ENCODE measurements at regions not wholly inside any gene's neighbourhood (a gene's known extent, or its start where the extent isn't known, plus 50 kb on each side); places are given as distances from the start of the nearest gene placed in this dataset.

DNA sequence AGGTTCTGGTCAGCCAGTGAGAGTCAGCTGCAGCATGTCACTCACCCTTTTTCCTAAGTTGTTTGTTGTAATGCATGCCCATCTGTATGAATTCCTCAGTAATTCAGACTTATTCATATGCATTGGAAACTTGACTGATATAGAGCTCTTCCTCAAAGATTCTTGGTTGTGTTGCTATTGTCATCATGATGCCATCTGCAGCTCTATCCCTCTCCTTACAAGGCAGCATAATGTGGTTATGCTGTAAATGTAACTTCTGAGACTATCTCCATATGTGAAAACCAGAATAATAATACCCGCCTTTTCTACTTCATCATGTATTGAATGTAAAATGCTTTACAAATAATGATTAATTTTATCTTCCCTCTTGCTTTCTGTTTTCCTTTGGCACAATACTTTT is 252.6 kb upstream of the MTPN start:
- DNase-seq: no peak

- no peak for DNase-seq
Measured at GRCh38 chr7:136228171-136228570, 251.0 kb upstream of the MTPN start.

DNA sequence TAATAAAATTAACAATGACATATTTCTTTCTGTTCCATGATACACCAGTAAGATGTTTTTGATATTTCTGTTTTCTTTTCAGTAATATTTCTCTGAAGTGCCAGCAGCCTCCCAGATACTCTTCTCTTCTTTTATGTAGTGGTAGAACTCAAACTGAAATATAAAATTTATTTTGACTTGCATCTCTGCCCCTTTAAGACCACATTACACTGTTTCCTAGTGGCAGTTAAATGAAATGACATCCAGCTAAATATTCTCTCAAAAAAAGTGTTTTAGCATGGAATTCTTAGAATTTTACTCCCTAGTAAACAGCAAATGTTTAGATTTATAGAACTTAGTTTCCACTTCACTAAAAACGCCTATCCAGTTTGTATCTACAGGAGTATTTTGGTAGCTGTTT is 237.2 kb upstream of the MTPN start:
- no peak for DNase-seq

DNA sequence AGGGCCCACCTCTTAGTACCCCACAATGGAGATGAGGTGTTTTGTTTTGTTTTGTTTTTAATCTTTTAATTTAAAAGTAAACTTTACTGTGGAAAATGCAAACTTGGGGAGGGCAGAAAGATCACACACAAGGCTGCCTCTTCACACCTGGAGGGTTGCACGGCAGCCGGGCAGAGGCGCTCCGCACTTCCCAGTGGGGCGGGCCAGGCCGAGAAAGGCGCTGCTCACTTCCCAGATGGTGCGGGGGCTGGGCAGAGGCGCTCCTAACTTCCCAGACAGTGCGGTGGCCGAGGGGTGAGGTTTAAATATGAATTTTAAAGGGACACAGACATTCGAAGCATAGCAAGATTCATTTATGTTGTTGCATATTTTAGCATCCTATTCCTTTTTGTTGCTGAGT is 235.9 kb upstream of the MTPN start:
- no peak for DNase-seq

GRCh38 chr7:136210664-136211063 is 233.5 kb upstream of the MTPN start:
- no peak for DNase-seq

DNA sequence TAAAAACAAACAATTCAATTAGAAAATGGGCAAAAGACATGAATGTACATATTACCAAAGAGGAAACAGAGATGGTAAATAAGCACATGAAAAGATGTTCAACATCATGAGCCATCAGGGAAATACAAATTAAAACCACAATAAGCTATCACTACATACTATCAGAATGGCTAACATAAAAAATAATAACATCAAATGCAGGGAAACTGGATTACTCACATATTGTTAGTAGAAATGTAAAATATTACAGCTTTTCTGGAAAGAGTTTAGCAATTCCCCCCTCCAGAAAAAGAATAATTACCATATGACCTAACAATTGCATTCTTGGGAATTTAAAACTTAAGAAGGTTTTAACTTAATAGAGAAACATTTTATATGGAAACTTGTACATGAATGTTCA is 232.9 kb upstream of the MTPN start:
- no peak for DNase-seq

- DNase-seq: no peak
Measured at GRCh38 chr7:136205956-136206355, 228.8 kb upstream of the MTPN start.

DNA sequence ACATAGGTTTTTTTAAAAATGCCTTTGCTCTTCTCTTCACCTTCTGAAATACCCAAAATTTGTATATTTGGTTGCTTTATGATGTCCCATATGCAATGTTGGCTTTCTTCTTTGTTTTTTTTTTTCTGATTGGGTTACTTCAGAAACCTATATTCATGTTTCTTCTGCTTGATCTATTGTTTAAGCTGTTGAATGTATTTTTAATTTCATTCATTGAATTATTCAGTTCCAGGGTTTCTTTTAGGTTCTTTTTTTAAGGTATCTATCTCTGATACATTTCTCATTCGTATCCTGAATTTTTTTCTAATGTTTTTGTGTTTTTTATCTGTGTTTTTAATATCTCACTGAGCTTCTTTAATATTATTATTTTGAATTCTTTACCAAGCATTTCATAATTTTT is 221.0 kb upstream of the MTPN start:
- DNase-seq: no peak

DNA sequence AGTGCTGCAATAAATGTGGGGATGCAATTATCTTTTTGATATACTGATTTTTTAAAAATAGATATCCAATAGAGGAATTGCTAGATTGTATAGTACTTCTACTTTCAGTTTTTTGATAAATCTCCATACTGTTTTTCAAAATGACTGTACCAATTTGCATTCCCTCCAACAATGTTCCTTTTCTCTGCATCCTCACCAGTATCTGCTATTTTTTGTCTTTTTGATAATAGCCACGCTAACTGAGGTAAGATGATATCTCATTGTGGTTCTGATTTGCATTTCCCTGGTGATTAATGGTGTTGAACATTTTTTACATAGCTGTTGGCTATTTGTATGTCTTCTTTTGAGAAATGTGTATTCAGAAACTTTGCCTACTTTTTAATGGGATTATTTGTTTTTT is 217.7 kb upstream of the MTPN start:
- DNase-seq: no peak

DNA sequence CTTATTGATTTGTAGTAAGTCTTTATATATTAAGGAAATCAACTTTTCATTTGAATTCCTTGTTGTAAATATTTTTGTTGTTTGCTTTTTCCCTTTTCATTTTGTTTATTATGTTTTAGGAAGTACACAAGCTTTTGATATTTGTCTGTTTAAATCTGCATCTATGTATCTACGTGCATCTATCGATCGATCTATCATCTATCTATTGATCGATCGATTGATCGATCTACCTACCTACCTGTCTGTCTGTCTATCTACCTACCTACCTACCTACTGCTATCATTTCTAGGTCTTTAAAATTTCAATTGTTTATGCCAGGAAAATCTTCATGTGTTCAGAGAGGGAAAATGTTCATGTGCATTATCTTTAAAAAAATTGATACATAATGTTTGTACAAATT is 216.8 kb upstream of the MTPN start:
- DNase-seq: no peak

DNA sequence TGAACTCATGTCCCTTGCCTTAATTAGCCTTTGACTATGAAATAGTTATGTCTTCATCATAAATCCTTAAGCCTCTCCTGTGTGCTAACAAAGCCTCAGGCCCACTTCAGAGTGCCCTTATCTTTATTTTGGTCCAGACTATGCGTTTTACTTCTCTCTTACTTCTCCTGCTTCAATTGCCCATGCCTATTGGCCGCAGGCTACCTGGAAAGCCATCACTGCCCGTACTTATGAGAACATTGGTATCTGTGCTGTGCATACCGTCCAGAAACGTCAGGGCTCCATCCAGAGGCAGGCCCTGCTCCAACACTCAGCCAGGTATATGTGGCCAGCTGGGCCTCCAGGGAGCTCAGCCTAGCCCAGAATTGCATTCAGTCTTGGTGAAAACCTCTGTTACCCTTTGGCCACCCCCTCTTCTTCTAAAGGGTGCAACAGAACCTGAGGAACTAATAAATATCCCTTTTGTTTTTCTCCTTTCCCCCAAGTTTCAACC is 212.4 kb upstream of the MTPN start:
- no peak for DNase-seq

DNA sequence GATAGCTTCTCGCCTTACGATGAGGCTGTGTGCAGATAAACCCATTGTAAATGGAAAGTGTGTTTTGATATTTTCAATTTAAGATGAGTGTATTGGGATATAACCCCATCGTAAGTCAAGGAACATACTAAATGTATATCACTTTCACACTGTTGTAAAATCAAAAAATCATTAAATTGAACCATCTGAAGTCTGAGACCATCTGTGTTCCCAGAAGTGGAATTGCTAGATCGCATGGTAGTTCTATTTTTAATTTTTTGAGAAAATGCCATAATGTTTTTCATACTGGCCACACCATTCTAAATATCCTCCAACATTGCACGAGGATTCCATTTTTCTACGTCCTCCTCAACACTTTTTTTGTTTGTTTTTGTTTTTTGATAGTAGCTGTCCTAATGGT is 209.1 kb upstream of the MTPN start:
- no peak for DNase-seq

GRCh38 chr7:136184719-136185118 is 207.6 kb upstream of the MTPN start:
- DNase-seq: no peak

DNA sequence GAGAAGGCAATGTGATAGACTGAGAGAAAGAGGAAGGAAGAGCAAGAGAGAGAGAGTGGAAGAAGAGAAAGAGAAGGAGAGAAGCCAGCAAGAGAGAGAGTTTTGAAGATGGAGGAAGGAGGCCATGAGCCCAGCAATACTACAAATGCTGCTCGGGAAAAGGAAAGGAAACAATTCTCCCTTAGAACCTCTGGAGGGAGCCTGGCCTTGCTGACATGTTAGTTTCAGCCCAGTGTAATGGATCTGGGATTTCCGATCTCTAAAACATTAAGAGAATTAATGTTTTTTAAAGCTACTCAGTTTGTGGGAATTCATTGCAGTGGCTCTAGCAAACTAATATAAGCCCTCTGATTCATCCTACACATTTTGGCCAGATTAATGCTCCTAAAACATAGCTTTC is 206.8 kb upstream of the MTPN start:
- DNase-seq: no peak

- DNase-seq: no peak
Measured at GRCh38 chr7:136180984-136181383, 203.8 kb upstream of the MTPN start.

DNA sequence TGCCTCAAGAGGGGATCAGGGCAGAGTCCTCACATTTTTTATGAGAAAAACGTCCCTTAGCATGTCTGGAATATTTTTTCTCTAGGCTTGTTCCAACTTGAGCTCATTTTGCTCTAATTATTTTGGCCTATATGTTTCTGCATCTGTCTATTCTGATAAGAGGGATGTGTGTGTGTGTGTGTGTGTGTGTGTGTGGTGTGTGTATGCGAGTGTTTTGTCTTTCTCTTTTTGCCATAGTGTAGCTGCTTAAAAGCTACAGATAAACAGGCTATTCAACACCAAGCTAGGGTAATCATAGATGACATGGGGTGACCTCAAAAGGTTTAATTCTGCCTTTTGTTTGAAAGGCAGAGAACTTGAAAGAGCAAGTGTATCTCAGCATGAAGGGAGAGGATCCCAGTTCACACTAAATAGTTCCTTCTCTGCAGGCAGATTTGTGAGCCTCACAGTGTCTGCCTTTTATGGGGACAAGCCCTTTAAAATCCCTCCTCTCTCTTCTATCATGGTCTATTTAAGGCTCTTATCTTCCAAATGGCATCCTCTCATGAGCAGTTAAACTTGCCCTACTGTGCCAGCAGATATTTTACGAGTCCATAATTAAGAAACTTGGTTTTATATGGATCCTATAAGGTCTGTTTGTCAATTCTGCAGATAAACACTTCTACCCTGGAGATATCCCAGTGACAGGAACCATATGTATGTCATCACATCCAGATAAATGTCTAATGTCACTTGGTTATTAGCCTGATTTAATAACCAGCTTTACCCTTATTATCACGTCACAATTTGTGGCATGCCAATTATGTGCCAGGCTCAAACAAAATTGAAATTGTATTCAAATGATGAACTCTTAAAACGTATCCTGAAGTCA is 202.9 kb upstream of the MTPN start:
- DNase-seq: no peak

- DNase-seq: no peak
Measured at GRCh38 chr7:136179154-136179553, 202.0 kb upstream of the MTPN start.

DNA sequence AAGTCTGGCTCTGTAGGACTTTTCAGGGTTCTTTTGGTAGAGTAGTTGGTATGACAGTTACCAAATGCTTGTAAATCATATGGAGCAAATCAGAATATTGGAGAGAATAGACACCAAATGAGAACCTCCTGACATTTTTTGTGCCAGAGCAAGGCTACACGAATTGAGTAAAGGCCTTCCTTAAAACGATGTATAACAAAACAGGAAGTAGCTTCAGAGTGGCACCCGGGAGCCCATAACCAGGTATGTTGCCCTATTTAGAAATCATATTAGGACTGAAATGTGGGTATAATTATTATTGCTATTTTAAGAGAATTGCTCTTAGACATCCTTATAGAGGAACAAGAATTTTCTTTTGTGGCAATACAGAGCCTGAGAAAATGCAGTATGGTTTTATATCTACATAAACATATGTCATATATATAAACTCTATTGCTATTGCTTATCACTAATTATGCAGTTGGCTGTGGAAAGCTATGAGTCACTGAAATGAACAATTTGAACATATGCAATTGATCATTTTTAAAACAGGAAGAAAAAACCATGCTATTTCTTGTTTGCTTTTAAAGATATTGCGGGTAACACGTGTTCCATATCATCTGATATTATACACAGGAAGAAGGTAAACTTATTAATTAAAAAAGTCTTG is 197.4 kb upstream of the MTPN start:
- no peak for DNase-seq

GRCh38 chr7:136173874-136174273 is 196.7 kb upstream of the MTPN start:
- no peak for DNase-seq

GRCh38 chr7:136171233-136171632 is 194.1 kb upstream of the MTPN start:
- DNase-seq: no peak

DNA sequence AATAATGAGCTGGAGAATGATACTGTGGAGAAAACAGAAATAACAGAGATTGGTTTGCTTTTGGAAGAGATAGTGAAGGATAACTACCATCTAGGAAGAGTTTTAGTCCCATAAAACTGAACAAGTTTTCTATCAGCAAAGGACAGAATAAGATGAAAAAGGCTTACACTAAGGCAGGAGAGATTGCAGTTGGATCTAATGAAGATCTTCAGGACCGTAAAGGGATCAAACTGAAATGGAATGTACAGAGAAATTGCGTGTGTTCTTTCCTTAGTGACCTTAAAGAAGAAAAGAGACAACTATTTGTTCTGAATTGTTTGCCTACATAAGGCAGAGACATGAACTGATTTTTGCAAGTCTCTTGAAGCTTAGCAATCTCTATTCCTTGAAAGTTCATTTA is 191.7 kb upstream of the MTPN start:
- DNase-seq: no peak

DNA sequence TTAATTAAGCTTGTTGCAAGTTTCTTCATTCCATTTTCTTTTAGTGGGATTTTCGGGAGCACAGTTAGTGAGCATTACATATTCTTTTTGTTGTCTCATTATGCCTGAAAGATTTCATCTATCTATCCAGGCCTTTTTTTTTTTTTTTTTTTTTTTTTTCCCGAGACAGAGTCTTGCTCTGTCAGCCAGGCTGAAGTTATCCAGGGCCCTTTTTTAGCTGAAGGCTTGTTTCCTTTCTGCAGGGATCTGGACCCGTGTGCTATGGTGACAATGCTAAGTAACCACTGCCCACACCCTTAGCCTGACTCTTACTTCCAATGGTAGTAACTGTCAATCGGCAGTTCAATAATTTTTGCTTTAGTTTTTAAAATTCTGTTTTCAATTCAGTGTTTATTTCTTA is 190.8 kb upstream of the MTPN start:
- DNase-seq: no peak

DNA sequence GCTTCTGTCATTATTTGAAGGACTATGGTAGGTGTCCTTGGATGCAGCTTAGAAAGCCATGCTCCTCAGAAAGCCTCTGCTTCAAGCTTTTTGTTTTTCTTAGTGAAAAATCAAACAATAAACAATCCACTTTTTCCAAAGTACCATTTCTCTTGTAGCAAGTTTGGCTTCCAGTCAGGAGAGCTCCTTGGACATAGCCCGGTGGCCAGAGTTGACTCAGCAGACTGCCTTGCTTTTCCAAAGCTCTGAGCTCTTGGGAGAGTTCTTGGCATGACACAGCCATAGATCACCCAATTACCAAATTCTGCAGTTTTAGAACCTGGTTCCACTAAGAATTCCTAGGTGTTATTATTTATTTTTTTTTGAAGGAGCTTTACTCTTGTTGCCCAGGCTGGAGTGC is 189.4 kb upstream of the MTPN start:
- no peak for DNase-seq

- no peak for DNase-seq
Measured at GRCh38 chr7:136163340-136163801, 186.2 kb upstream of the MTPN start.

DNA sequence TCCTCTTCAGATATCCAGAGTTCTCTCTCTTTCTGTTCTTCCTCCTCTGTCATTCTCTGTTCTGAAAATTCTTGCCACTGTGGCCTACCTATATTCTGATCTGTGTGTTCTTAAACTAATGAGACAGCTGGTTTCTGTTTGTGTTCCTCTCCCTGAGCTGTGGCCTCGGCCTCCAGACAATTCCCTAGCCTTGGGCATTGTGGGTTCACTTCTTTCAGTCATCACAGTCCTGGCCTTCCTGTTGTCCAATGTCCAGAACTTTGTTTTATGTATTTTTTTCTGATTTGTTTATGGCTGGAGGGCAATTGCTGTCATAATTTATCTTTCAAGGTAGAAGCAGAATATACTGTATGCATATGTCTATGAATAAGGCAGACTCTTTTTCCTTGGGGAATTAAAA is 173.2 kb upstream of the MTPN start:
- DNase-seq: no peak
